VCaP (cell line): ENCODE measurements at regions not wholly inside any gene's neighbourhood (a gene's known extent, or its start where the extent isn't known, plus 50 kb on each side); places are given as distances from the start of the nearest gene placed in this dataset.

ENCODE experiments used
- H3K27ac ChIP-seq: fragments of 450-650 bp; 2 replicates; pipeline ENCODE4 v1.5.1; 2017
- TF ChIP-seq, protein P1 (sequence below): fragments of 450-650 bp; conservative IDR thresholded peaks from 2 replicates; pipeline ENCODE4 v1.5.1; 2017; ENCODE audit warnings: mild to moderate bottlenecking, moderate library complexity

DNA sequence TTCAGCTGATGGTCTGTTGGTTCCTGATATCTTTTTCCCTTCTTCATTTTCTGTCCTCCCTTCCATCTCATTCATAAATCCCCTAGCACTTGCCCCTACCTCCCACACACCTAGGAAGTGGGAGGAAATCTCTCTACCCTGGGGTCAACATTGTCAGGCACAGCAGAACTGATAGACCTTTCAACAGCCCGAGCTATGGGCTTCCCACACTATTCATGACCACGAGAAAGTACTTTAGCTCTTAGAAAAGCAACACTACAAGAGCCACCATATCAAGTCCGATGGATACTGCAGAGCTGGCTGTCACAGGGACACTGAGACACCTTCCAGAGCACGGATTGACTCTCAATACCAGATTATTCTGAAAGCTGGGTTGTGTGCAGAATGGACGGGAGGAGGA, 180.6 kb upstream of the NEBL start:
- TF ChIP-seq, protein P1, sequence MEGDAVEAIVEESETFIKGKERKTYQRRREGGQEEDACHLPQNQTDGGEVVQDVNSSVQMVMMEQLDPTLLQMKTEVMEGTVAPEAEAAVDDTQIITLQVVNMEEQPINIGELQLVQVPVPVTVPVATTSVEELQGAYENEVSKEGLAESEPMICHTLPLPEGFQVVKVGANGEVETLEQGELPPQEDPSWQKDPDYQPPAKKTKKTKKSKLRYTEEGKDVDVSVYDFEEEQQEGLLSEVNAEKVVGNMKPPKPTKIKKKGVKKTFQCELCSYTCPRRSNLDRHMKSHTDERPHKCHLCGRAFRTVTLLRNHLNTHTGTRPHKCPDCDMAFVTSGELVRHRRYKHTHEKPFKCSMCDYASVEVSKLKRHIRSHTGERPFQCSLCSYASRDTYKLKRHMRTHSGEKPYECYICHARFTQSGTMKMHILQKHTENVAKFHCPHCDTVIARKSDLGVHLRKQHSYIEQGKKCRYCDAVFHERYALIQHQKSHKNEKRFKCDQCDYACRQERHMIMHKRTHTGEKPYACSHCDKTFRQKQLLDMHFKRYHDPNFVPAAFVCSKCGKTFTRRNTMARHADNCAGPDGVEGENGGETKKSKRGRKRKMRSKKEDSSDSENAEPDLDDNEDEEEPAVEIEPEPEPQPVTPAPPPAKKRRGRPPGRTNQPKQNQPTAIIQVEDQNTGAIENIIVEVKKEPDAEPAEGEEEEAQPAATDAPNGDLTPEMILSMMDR: no peak
- H3K27ac ChIP-seq: no peak overlapping the region

DNA sequence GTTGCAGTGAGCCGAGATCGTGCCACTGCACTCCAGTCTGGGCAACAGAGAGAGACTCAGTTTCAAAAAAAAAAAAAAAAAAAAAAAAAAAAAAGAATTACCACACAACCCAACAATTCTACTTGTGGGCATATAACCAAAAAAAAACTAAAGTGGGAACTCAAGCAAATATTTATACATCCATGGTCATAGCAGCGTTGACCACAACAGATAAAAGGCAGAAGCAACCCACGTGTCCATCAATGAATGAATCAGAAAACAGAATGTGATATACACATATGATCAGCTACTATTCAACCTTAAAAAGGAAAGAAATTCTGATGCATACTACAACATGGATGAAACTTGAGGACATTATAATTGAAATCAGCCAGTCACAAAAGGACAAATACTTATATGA, 179.3 kb upstream of the NEBL start:
- no peak overlapping the region for H3K27ac ChIP-seq
- TF ChIP-seq, protein P1: no peak

DNA sequence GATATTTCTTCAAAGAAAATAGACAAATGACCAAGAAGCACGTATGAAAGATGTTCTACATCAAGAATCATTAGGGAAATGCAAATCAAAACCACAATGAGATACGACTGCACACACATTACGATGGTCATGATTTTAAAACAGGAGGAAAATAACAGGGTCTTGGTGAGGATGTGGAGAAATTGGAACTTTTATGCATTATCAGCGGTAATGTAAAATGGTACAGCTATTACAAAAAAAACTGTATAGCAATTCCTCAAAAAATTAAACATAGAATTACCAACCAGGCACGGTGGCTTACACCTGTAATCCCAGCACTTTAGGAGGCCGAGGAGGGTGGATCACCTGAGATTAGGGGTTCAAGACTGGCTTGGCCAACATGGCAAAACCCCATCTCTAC, 178.8 kb upstream of the NEBL start:
- no peak overlapping the region for H3K27ac ChIP-seq
- TF ChIP-seq, protein P1: no peak

DNA sequence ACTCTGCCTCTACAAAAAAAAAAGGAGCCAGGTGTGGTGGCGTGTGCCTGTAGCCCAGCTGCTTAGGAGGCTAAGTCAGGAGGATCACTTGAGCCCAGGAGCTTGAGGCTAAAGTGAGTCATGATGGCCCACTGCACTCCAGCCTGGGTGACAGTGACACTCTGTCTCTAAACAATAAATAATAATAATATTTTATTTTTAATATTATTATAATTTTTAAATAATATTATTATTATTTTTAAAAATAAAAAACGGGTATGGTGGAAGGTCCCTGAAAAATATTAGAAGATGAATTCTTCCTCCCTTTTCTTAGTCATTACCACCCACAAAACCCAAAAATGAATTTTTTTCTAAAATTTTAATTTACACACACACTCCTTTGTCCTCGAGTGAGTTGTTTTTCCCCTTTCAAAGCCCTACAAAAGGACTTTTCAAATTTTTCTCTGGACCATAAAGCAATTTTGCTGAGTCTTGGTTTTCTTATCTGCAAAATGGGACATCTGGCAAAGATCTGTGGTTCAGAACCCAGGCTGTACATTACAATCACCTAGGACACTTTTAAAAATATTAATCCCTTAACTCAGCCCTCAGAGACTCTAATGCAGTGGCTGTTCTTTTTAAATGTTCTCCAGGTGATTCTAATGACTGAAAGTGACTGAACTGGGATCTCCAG, 174.0 kb upstream of the NEBL start:
- no peak overlapping the region for H3K27ac ChIP-seq
- TF ChIP-seq, protein P1: no peak

DNA sequence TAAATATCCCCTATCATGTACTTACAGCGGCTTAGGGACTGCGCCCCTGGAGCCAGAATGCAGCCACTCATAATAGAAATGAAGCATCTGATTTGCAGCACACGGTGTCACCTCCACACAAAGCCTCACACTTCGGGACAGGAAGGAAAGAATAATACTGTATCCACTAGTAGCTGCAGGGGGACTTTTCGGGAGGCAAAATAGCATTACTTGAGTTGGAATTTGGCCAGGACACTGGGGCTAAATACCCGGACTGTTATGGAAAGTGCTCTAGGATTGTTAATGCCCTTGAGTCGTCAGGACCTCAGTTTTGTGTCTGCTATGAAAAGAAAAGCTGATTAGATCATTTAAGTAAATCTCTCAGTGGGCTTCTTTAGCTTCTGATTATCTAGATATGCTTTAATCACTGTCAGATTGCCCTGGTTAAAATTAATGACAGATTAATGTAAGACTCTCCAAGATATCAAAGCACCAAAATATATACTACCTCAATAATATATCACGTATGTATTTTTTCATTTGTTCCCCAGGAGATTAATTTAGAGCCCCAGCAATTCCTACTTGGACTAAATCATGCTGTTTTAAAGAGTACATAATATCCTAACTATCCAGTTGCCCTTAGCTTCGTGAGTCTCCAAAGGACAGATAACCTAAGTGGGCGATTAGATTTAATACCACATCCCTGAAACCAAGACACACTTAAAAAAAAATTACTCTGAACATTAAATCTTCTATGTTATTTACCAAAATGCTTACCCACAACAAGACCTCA, 173.0 kb upstream of the NEBL start:
- TF ChIP-seq, protein P1: no peak

DNA sequence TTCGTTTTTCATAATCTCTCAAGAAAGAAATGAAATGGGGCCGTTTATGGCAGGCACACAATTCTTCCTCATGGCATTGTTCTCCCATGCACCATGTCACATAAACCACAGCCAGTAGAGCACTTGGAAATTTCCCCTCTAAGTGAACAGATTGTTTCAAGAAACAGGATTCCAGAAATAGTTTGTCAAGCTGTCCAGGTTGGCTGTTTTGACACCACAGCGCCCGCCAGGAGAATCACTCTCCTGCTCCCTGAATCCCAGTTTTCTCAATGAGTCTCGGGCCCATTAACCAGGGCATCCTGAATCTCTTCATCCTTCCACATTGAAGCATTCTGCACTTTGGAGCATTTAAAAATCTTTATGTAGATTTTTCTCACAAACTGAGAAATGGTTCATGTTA, 172.2 kb upstream of the NEBL start:
- TF ChIP-seq, protein P1: no peak
- H3K27ac ChIP-seq: no peak overlapping the region

More for the DNA sequence above, 173.0 kb upstream of the NEBL start:
- no peak overlapping the region for H3K27ac ChIP-seq

DNA sequence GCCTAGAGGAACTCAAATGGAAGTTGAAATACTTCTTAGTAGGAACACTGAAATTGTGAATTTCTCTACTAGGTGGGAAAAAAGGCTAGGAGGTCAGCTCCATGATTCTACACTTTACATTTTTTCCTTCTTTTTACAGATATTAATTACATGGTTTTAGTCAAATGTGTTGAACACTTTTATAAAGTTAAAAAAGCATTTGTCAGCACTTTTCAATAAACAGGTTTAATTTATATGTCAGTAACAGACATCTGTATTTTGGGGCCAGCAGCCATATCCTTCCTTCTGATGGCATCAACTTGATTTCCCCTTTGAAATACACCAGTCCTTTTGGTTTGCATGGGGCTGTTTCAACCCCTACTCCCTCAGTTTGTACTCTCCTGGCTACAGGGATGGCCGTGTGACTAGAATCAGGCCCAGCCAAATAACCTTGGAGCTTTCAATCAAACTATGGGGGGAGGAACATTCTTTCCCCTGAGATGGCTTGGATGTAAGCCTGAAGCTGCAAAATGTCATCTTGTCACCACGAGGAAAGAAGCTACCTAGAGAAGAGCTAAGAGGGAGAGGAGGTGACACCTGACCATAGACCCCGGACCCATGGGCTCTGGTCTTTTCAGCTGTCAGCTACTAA, 171.0 kb upstream of the NEBL start:
- no peak overlapping the region for H3K27ac ChIP-seq
- TF ChIP-seq, protein P1: no peak
